Natural killer cell treated with Interleukin-12 subunit alpha and Interleukin-12 subunit beta and Interleukin-15 and Interleukin-18, amount 100 ng/mL, for 72 hours (primary cell): ENCODE measurements at regions not wholly inside any gene's neighbourhood (a gene's known extent, or its start where the extent isn't known, plus 50 kb on each side); places are given as distances from the start of the nearest gene placed in this dataset.

Experiments
- ATAC-seq, 2 donors: fragments of 150-1000 bp; cut with Tn5 transposase in 1 of 2; sonication (Bioruptor Pico), chemical (Tn5 transposase) in 1 of 2; 2 replicates each; pipeline ENCODE4 v1.10.0; 2021
- DNase-seq: peaks from one replicate; pipeline ENCODE4 v3.0.0; 2022; ENCODE audit warnings: low spot score
- H3K27ac Mint-ChIP-seq, 2 donors: 1 replicate in 1 of 2; 2 replicates in 1 of 2; pipeline ENCODE4 v1.8.0; 2022; ENCODE audit warnings: mixed read lengths in 2 of 2, mild to moderate bottlenecking in 1 of 2, moderate library complexity in 1 of 2
- H3K27me3 Mint-ChIP-seq, 2 donors: 1 replicate in 1 of 2; 2 replicates in 1 of 2; pipeline ENCODE4 v1.8.0; 2022; ENCODE audit warnings: mixed read lengths in 2 of 2
- H3K36me3 Mint-ChIP-seq: one replicate; pipeline ENCODE4 v1.8.0; 2022; ENCODE audit warnings: mixed read lengths
- H3K4me1 Mint-ChIP-seq, 2 donors: 1 replicate in 1 of 2; 2 replicates in 1 of 2; pipeline ENCODE4 v1.8.0; 2022; ENCODE audit warnings: low read depth in 2 of 2, mixed read lengths in 2 of 2, mild to moderate bottlenecking in 1 of 2
- H3K4me3 Mint-ChIP-seq: one replicate; pipeline ENCODE4 v1.8.0; 2022; ENCODE audit warnings: mixed read lengths
- H3K9me3 Mint-ChIP-seq: 2 replicates; pipeline ENCODE4 v1.8.0; 2022; ENCODE audit warnings: mixed read lengths

GRCh38 chr17:71107136-71107535 lies 937.8 kb downstream of the KCNJ2 start:
- DNase-seq, result no peak
- no peaks in the 10 kb centered on the region for H3K4me1 Mint-ChIP-seq
- H3K4me3 Mint-ChIP-seq, result no peak overlapping the region
- H3K27ac Mint-ChIP-seq, result no peak overlapping the region
- H3K36me3 Mint-ChIP-seq, result peaks cover 4% of the 10 kb centered on the region
- H3K27me3 Mint-ChIP-seq, result no peaks in the 10 kb centered on the region
- no peak for ATAC-seq
- peaks cover 14% of the 10 kb centered on the region for H3K9me3 Mint-ChIP-seq

- Mint-ChIP-seq H3K4me3 (no peak overlapping the region), H3K27me3 (no peaks in the 10 kb centered on the region), H3K27ac (no peak overlapping the region), H3K36me3 (peaks cover 4% of the 10 kb centered on the region), H3K4me1 (no peaks in the 10 kb centered on the region), H3K9me3 (peaks cover 7% of the 10 kb centered on the region)
- DNase-seq, result no peak
- ATAC-seq, result no peak
Measured at GRCh38 chr17:71109697-71110096, 940.4 kb downstream of the KCNJ2 start.

DNA sequence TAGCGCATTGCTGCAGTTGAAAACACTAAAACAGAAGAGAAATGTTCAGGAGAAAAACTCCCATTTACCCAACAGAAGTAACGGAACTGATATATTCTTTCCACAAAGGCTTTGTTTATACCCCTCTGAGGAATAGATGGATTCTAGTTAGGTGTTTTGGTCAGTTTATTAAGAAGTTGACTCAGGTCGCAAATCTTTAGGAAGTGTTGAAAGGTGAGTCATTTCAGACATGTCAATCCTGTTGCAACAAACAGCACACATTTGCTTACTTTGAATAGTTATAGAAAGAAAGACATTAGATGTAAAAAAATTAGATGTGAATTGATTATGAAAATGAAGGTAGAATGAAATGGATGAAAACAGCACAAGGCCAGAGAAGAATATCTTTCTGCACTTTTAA lies 941.0 kb downstream of the KCNJ2 start:
- Mint-ChIP-seq H3K4me3 (no peak overlapping the region), H3K4me1 (no peaks in the 10 kb centered on the region), H3K27me3 (no peaks in the 10 kb centered on the region), H3K36me3 (peaks cover 4% of the 10 kb centered on the region), H3K27ac (no peak overlapping the region), H3K9me3 (peaks cover 12% of the 10 kb centered on the region)
- no peak for ATAC-seq
- no peak for DNase-seq

GRCh38 chr17:71111460-71111859 lies 942.1 kb downstream of the KCNJ2 start:
- H3K27ac Mint-ChIP-seq, result no peak overlapping the region
- H3K27me3 Mint-ChIP-seq, result no peaks in the 10 kb centered on the region
- no peaks in the 10 kb centered on the region for H3K4me1 Mint-ChIP-seq
- H3K9me3 Mint-ChIP-seq, result peaks cover 16% of the 10 kb centered on the region
- ATAC-seq (no peak), DNase-seq (no peak)
- H3K36me3 Mint-ChIP-seq, result peaks cover 4% of the 10 kb centered on the region
- H3K4me3 Mint-ChIP-seq, result no peak overlapping the region

GRCh38 chr17:71111934-71112333 lies 942.6 kb downstream of the KCNJ2 start:
- ATAC-seq (no peak), DNase-seq (no peak)
- Mint-ChIP-seq H3K4me1 (no peaks in the 10 kb centered on the region), H3K27ac (no peak overlapping the region), H3K4me3 (no peak overlapping the region), H3K27me3 (no peaks in the 10 kb centered on the region), H3K36me3 (peaks cover 4% of the 10 kb centered on the region), H3K9me3 (peaks cover 16% of the 10 kb centered on the region)

DNA sequence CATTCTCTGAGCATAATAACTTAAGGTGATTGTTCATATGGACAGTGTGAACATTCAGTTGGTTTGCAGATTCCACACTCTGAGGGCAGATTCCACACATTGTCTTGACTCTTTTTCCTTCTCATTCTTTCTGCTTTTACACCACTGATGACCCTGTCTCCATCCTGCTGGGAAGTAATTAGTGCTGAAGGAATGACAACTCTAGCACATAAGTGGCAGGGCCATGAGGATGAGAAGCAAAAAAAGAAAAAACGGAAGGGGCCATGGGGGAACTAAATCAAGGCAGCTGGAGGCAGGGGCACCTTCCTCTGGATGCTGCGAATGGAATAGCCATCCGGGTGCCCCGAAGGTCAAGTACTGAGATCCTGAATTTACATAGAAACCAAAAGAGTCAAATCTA lies 944.0 kb downstream of the KCNJ2 start:
- Mint-ChIP-seq H3K9me3 (peaks cover 20% of the 10 kb centered on the region), H3K4me1 (no peaks in the 10 kb centered on the region), H3K27ac (no peak overlapping the region), H3K4me3 (no peak overlapping the region), H3K36me3 (peaks cover 9% of the 10 kb centered on the region), H3K27me3 (no peaks in the 10 kb centered on the region)
- ATAC-seq (no peak), DNase-seq (no peak)

GRCh38 chr17:71114911-71115668 lies 945.8 kb downstream of the KCNJ2 start:
- no peaks in the 10 kb centered on the region for H3K4me1 Mint-ChIP-seq
- DNase-seq, result no peak
- H3K27me3 Mint-ChIP-seq, result no peaks in the 10 kb centered on the region
- peaks cover 20% of the 10 kb centered on the region for H3K9me3 Mint-ChIP-seq
- H3K27ac Mint-ChIP-seq, result no peak overlapping the region
- no peak overlapping the region for H3K4me3 Mint-ChIP-seq
- peaks cover 9% of the 10 kb centered on the region for H3K36me3 Mint-ChIP-seq
- no peak for ATAC-seq

- no peaks in the 10 kb centered on the region for H3K4me1 Mint-ChIP-seq
- ATAC-seq, result no peak
- peaks cover 18% of the 10 kb centered on the region for H3K9me3 Mint-ChIP-seq
- no peak overlapping the region for H3K4me3 Mint-ChIP-seq
- no peak overlapping the region for H3K27ac Mint-ChIP-seq
- H3K27me3 Mint-ChIP-seq, result no peaks in the 10 kb centered on the region
- H3K36me3 Mint-ChIP-seq, result peaks cover 5% of the 10 kb centered on the region
- no peak for DNase-seq
Measured at GRCh38 chr17:71115669-71115972, 946.3 kb downstream of the KCNJ2 start.

GRCh38 chr17:71117466-71117865 lies 948.1 kb downstream of the KCNJ2 start:
- H3K27ac Mint-ChIP-seq, result no peak overlapping the region
- H3K4me1 Mint-ChIP-seq, result no peaks in the 10 kb centered on the region
- H3K36me3 Mint-ChIP-seq, result peaks cover 5% of the 10 kb centered on the region
- H3K4me3 Mint-ChIP-seq, result no peak overlapping the region
- peaks cover 13% of the 10 kb centered on the region for H3K9me3 Mint-ChIP-seq
- DNase-seq, result no peak
- no peak for ATAC-seq
- H3K27me3 Mint-ChIP-seq, result no peaks in the 10 kb centered on the region

- H3K4me3 Mint-ChIP-seq, result no peak overlapping the region
- H3K36me3 Mint-ChIP-seq, result peaks cover 5% of the 10 kb centered on the region
- DNase-seq, result no peak
- no peak for ATAC-seq
- no peak overlapping the region for H3K27ac Mint-ChIP-seq
- no peaks in the 10 kb centered on the region for H3K4me1 Mint-ChIP-seq
- H3K27me3 Mint-ChIP-seq, result no peaks in the 10 kb centered on the region
- peaks cover 13% of the 10 kb centered on the region for H3K9me3 Mint-ChIP-seq
Measured at GRCh38 chr17:71118039-71118438, 948.7 kb downstream of the KCNJ2 start.

- Mint-ChIP-seq H3K27ac (no peak overlapping the region), H3K4me1 (no peaks in the 10 kb centered on the region), H3K9me3 (peaks cover 5% of the 10 kb centered on the region), H3K4me3 (no peak overlapping the region), H3K27me3 (no peaks in the 10 kb centered on the region), H3K36me3 (peaks cover 5% of the 10 kb centered on the region)
- no peak for ATAC-seq
- DNase-seq, result no peak
Measured at GRCh38 chr17:71127416-71127815, 958.1 kb downstream of the KCNJ2 start.

GRCh38 chr17:71142333-71142732 lies 973.0 kb downstream of the KCNJ2 start:
- Mint-ChIP-seq H3K27ac (no peak overlapping the region), H3K36me3 (no peaks in the 10 kb centered on the region), H3K4me1 (no peaks in the 10 kb centered on the region), H3K27me3 (no peaks in the 10 kb centered on the region), H3K4me3 (no peak overlapping the region), H3K9me3 (peaks cover 4% of the 10 kb centered on the region)
- ATAC-seq, result no peak
- no peak for DNase-seq

- no peak overlapping the region for H3K27ac Mint-ChIP-seq
- DNase-seq (no peak), ATAC-seq (no peak)
- no peaks in the 10 kb centered on the region for H3K4me1 Mint-ChIP-seq
- H3K27me3 Mint-ChIP-seq, result no peaks in the 10 kb centered on the region
- no peaks in the 10 kb centered on the region for H3K36me3 Mint-ChIP-seq
- H3K9me3 Mint-ChIP-seq, result peaks cover 8% of the 10 kb centered on the region
- no peak overlapping the region for H3K4me3 Mint-ChIP-seq
Measured at GRCh38 chr17:71145486-71145885, 975.3 kb upstream of the SOX9 start.

DNA sequence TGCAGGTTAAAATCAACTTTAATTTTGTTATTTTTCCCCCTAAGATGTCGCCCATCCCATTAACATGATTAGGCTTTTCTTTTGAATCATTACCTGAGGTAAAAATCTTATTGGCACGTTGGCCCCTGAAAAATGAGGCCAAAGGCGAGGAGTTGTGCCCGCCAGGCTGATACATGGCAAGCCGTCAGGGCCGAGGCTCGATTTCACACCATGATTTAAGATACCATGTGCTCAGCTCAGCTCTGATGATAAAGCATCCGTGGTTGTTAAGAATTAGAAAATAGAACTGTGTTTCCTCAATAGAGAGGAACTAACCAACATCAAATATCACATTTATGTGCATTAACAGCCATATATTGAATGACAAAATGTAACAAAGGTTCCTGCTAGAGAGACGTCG lies 972.9 kb upstream of the SOX9 start:
- no peaks in the 10 kb centered on the region for H3K36me3 Mint-ChIP-seq
- no peaks in the 10 kb centered on the region for H3K27me3 Mint-ChIP-seq
- H3K4me1 Mint-ChIP-seq, result no peaks in the 10 kb centered on the region
- ATAC-seq (no peak), DNase-seq (no peak)
- no peak overlapping the region for H3K4me3 Mint-ChIP-seq
- no peak overlapping the region for H3K27ac Mint-ChIP-seq
- peaks cover 11% of the 10 kb centered on the region for H3K9me3 Mint-ChIP-seq

GRCh38 chr17:71149607-71150006 lies 971.2 kb upstream of the SOX9 start:
- no peaks in the 10 kb centered on the region for H3K27me3 Mint-ChIP-seq
- no peak for ATAC-seq
- H3K27ac Mint-ChIP-seq, result no peak overlapping the region
- no peaks in the 10 kb centered on the region for H3K36me3 Mint-ChIP-seq
- H3K9me3 Mint-ChIP-seq, result peaks cover 19% of the 10 kb centered on the region
- H3K4me1 Mint-ChIP-seq, result no peaks in the 10 kb centered on the region
- DNase-seq, result no peak
- H3K4me3 Mint-ChIP-seq, result no peak overlapping the region
